Globus pallidus (tissue), 1 donor: ENCODE measurements at regions not wholly inside any gene's neighbourhood (a gene's known extent, or its start where the extent isn't known, plus 50 kb on each side); places are given as distances from the start of the nearest gene placed in this dataset.

Source experiments
- DNase-seq: peaks from one replicate; pipeline ENCODE4 v3.0.0-alpha.2; 2015; ENCODE audit warnings: low spot score

- peak; percentile 71 for DNase-seq
These were observed 58.2 kb upstream of the ANTXRL start for GRCh38 chr10:46228563-46229071.

- no peak for DNase-seq
These were observed 57.6 kb upstream of the ANTXRL start for GRCh38 chr10:46229144-46229563.

- no peak for DNase-seq
These were observed 56.2 kb upstream of the ANTXRL start for GRCh38 chr10:46230615-46231014.

- no peak for DNase-seq
These were observed 55.7 kb upstream of the ANTXRL start for GRCh38 chr10:46231087-46231486.

- DNase-seq: no peak
These were observed 54.7 kb upstream of the ANTXRL start for GRCh38 chr10:46232084-46232483.

- DNase-seq: no peak
These were observed 54.1 kb upstream of the ANTXRL start for GRCh38 chr10:46232666-46233065.

GRCh38 chr10:46233181-46233580 lies 53.6 kb upstream of the ANTXRL start:
- no peak for DNase-seq

GRCh38 chr10:46234026-46234425 lies 52.8 kb upstream of the ANTXRL start:
- DNase-seq: no peak

GRCh38 chr10:46234431-46235060 lies 52.3 kb upstream of the ANTXRL start:
- no peak for DNase-seq

GRCh38 chr10:46235705-46236545 lies 50.9 kb upstream of the ANTXRL start:
- DNase-seq: no peak

GRCh38 chr10:46236546-46236887 lies 50.3 kb upstream of the ANTXRL start:
- DNase-seq: no peak

- DNase-seq: no peak
These were observed 49.7 kb upstream of the ANTXRL start for GRCh38 chr10:46236941-46237681.
